ENCODE measurements at regions not wholly inside any gene's neighbourhood (a gene's known extent, or its start where the extent isn't known, plus 50 kb on each side); places are given as distances from the start of the nearest gene placed in this dataset.

DNA sequence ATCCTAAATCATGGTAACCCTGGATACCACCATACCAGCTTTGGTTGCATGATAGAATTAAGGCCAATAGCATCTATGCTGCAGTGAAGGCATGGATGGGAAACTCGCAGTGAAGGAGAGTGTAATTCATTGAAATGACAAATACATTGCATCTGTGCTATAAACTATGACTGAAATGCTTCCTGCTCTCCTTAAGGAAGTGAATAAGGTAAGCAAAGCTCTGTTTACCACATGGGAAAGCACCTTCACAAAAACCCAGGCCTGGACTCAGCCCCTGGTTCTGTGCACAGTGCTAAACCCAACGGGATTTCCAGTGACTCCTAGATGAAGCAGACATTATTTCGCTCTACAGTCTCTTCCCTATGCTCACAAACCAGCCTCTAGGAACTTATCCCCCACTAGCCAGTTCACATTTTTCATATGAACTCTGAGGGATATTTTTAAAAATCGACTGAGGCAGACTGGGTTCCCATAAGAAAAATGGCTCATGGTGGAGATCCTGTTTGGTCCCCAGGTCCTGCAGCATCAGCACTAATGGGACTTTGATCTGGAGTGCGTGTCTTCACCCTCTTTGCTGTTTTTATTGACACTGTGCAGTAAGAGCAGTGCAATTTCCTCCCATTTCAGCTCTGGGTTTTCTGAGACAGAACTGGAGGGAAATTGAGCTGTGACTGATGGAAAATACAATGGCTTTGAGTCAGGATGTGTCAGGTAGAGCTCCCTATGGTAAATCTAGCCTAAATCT is 362.7 kb downstream of the SIPA1L2 start:
- no peak for TF ChIP-seq BHLHE40 (IDR thresholded peaks at IDR 0.05; ENCODE audit: low read depth, low read length)
- no peak for TF ChIP-seq MXI1 (IDR thresholded peaks at IDR 0.05; ENCODE audit: borderline replicate concordance, low read depth, low read length)
- no peak for TF ChIP-seq RAD21 (IDR thresholded peaks at IDR 0.05; ENCODE audit: low read length)
- no peak for TF ChIP-seq SMC3 (IDR thresholded peaks at IDR 0.05; ENCODE audit: low read depth, low read length)
- TF ChIP-seq USF2 (IDR thresholded peaks at IDR 0.05; ENCODE audit: low read depth, low read length): no peak
- no peak for TF ChIP-seq CTCF (conservative IDR thresholded peaks at IDR 0.05; ENCODE audit: low read depth, low read length)
- no peak for TF ChIP-seq POLR2A (IDR thresholded peaks at IDR 0.05; ENCODE audit: low read depth, low read length)
- TF ChIP-seq CEBPB (IDR thresholded peaks at IDR 0.05; ENCODE audit: low read depth, low read length): no peak
- TF ChIP-seq MAZ (IDR thresholded peaks at IDR 0.05; ENCODE audit: borderline replicate concordance, low read depth, low read length): no peak
- TF ChIP-seq FOS (IDR thresholded peaks at IDR 0.05; ENCODE audit: low read depth, low read length): no peak

Data from IMR-90 (cell line).